ENCODE measurements at regions not wholly inside any gene's neighbourhood (a gene's known extent, or its start where the extent isn't known, plus 50 kb on each side); places are given as distances from the start of the nearest gene placed in this dataset.

- no peaks in the 10 kb centered on the region for H3K9me3 ChIP-seq
- no peaks in the 10 kb centered on the region for H3K36me3 ChIP-seq
- WGBS, 2 donors, result 33 to 47% methylated on average over 1 of the region's 1 CpG
- no peaks in the 10 kb centered on the region for H3K27me3 ChIP-seq
- no peak for FAIRE-seq
- H3K27ac ChIP-seq, result no peak overlapping the region
- H3K4me3 ChIP-seq, result no peak overlapping the region
- H3K4me1 ChIP-seq, result no peaks in the 10 kb centered on the region
- no peak for DNase-seq
- intact Hi-C loops (cut with DNase I), result no loop called here
- ATAC-seq, result no peak
- TF ChIP-seq CTCF (IDR thresholded peaks at IDR 0.05), result no peak
Measured at GRCh38 chr4:108486046-108486445, 134.3 kb upstream of the RPL34 start.

GRCh38 chr4:108484187-108484586 lies 136.2 kb upstream of the RPL34 start:
- WGBS, 2 donors, result 72 to 78% methylated on average over 1 of the region's 1 CpG
- intact Hi-C loops (cut with DNase I), result no loop called here
- Histone ChIP-seq H3K36me3 (no peaks in the 10 kb centered on the region), H3K4me1 (no peaks in the 10 kb centered on the region), H3K27ac (no peak overlapping the region), H3K9me3 (no peaks in the 10 kb centered on the region), H3K27me3 (no peaks in the 10 kb centered on the region), H3K4me3 (no peak overlapping the region)
- TF ChIP-seq CTCF (IDR thresholded peaks at IDR 0.05), result no peak
- no peak for ATAC-seq
- FAIRE-seq, result no peak
- no peak for DNase-seq

GRCh38 chr4:108483650-108484049 lies 136.7 kb upstream of the RPL34 start:
- WGBS, 2 donors, result 71 to 80% methylated on average over 3 of the region's 3 CpGs
- Histone ChIP-seq H3K4me3 (no peak overlapping the region), H3K36me3 (no peaks in the 10 kb centered on the region), H3K27ac (no peak overlapping the region), H3K27me3 (no peaks in the 10 kb centered on the region), H3K4me1 (no peaks in the 10 kb centered on the region), H3K9me3 (no peaks in the 10 kb centered on the region)
- no peak for FAIRE-seq
- no peak for DNase-seq
- no peak for ATAC-seq
- no peak for TF ChIP-seq CTCF (IDR thresholded peaks at IDR 0.05)
- intact Hi-C loops (cut with DNase I), result no loop called here

- Histone ChIP-seq H3K27ac (no peak overlapping the region), H3K27me3 (no peaks in the 10 kb centered on the region), H3K36me3 (no peaks in the 10 kb centered on the region), H3K9me3 (no peaks in the 10 kb centered on the region), H3K4me3 (no peak overlapping the region), H3K4me1 (no peaks in the 10 kb centered on the region)
- TF ChIP-seq CTCF (IDR thresholded peaks at IDR 0.05), result no peak
- intact Hi-C loops (cut with DNase I), result no loop called here
- 4 to 13% methylated on average over 1 of the region's 1 CpG for WGBS, 2 donors
- DNase-seq (no peak), FAIRE-seq (no peak), ATAC-seq (no peak)
Measured at GRCh38 chr4:108483079-108483478, 137.3 kb upstream of the RPL34 start.

GRCh38 chr4:108480881-108481280 lies 139.5 kb upstream of the RPL34 start:
- intact Hi-C loops (cut with DNase I), result no loop called here
- FAIRE-seq, result no peak

More at GRCh38 chr4:108480881-108481280, 139.5 kb upstream of the RPL34 start:
- TF ChIP-seq CTCF (IDR thresholded peaks at IDR 0.05), result no peak
- Histone ChIP-seq H3K27ac (no peak overlapping the region), H3K36me3 (no peaks in the 10 kb centered on the region), H3K4me3 (no peak overlapping the region), H3K27me3 (no peaks in the 10 kb centered on the region), H3K4me1 (no peaks in the 10 kb centered on the region), H3K9me3 (no peaks in the 10 kb centered on the region)
- DNase-seq, result no peak
- ATAC-seq, result no peak
- 71 to 89% methylated on average over 1 of the region's 1 CpG for WGBS, 2 donors
